GM10248 (cell line): ENCODE measurements at regions not wholly inside any gene's neighbourhood (a gene's known extent, or its start where the extent isn't known, plus 50 kb on each side); places are given as distances from the start of the nearest gene placed in this dataset.

Source experiments
- CTCF ChIA-PET: fragments of 300-600 bp; sonication (Branson Sonifier 250); formaldehyde crosslinking; extraction: SDS; loops from one replicate; lab custom pipeline; 2021; ENCODE audit warnings: antibody characterized with exemption; lab: Yijun Ruan, JAX
- POLR2A ChIA-PET: fragments of 350-650 bp; sonication (Branson Sonifier 250); formaldehyde crosslinking; extraction: SDS; loops from one replicate; lab custom pipeline; 2020; ENCODE audit warnings: antibody characterized with exemption; lab: Yijun Ruan, JAX
- DNase-seq: peaks from one replicate; pipeline ENCODE4 v3.0.0; 2012; ENCODE audit errors: extremely low spot score
- TF ChIP-seq, protein P1 (sequence below): IDR thresholded peaks from 2 replicates; pipeline ENCODE4 v1.5.1; 2012; ENCODE audit warnings: mild to moderate bottlenecking, low read depth; ENCODE audit errors: extremely low read depth, missing control alignments, control extremely low read depth

DNA sequence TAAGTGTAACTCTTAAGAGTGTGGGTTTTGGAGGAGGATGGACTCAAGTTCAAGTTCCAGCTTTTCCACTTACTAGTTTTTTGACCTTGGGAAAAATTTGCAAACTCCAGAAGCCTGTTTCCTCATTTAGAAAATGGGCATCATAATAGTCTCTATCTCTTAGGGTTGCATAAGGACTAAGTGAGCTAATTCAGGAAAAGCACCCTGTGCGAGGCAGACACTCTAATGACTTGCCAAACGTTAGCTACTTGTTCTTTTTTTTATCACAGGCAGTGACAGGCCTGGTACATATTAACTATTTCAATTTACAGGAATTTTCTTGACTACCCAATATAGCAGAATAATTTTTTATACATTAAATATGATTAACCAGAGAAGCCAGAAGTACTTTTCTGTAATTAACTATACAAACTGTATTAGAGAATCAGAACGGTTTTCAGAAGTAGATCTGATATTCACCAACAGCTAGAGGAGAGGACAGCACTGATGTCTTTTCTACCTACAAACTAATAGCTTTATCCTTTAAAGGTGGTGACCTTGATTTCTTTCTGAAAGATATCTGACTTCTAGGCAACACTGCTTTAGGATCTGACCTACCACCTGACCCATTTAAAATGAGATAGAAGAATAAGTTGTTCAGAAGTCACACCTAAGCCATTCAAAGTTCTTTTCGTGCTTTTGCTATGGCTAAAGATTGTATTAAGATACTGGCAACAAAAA is 139.6 kb upstream of the HAND2 start:
- TF ChIP-seq, protein P1, sequence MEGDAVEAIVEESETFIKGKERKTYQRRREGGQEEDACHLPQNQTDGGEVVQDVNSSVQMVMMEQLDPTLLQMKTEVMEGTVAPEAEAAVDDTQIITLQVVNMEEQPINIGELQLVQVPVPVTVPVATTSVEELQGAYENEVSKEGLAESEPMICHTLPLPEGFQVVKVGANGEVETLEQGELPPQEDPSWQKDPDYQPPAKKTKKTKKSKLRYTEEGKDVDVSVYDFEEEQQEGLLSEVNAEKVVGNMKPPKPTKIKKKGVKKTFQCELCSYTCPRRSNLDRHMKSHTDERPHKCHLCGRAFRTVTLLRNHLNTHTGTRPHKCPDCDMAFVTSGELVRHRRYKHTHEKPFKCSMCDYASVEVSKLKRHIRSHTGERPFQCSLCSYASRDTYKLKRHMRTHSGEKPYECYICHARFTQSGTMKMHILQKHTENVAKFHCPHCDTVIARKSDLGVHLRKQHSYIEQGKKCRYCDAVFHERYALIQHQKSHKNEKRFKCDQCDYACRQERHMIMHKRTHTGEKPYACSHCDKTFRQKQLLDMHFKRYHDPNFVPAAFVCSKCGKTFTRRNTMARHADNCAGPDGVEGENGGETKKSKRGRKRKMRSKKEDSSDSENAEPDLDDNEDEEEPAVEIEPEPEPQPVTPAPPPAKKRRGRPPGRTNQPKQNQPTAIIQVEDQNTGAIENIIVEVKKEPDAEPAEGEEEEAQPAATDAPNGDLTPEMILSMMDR = no peak
- no peak for DNase-seq
- CTCF ChIA-PET = interaction anchor here (1.0 kb wide), 1 partner anchor 10 kb away, joined by 4 read pairs; no protein-coding TSS in a partner anchor
- POLR2A ChIA-PET = no interaction called here

DNA sequence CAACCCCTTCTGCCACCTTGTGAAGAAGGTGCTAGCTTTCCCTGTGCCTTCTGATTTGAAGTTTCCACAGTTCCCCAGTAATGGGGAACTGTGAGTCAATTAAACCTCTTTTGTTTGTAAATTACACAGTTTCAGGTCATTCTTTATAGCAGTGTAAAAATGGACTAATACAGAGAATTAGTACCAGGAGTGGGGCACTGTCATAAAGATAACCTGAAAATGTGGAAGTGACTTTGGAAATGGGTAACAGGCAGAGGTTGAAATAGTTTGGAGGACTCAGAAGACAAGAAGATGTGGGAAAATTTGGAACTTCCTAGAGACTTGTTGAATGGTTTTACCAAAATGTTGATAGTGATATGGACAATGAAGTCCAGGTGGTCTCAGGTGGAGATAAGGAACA is 131.0 kb upstream of the HAND2 start:
- no peak for DNase-seq
- TF ChIP-seq, protein P1 = no peak
- POLR2A ChIA-PET = no interaction called here
- CTCF ChIA-PET = interaction anchor here (1.3 kb wide), 1 partner anchor 12 kb away, joined by 3 read pairs; no protein-coding TSS in a partner anchor

DNA sequence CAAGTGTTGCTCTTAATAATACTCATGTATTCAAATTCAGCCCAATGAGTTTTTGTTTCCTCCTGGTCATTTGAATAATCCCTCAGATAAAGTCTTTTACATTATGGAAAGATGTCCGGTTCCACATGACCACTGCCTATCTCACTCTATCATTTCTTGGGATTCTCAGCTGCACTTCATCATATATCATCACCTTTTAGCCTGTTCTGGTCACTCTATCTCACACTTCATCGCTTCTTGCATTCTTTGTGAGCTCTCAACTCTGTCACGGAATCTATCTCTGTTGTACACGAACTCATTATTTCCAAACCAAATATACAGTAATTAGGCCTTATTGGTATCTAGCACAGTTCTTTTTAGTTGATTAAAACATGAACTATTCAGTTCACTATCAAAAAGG is 126.9 kb upstream of the HAND2 start:
- TF ChIP-seq, protein P1 = no peak
- no peak for DNase-seq
- ChIA-PET POLR2A (no interaction called here), CTCF (interaction anchor here (0.8 to 1.2 kb wide), 2 partner anchors 8 to 14 kb away, joined by 3 read pairs; no protein-coding TSS in a partner anchor)

DNA sequence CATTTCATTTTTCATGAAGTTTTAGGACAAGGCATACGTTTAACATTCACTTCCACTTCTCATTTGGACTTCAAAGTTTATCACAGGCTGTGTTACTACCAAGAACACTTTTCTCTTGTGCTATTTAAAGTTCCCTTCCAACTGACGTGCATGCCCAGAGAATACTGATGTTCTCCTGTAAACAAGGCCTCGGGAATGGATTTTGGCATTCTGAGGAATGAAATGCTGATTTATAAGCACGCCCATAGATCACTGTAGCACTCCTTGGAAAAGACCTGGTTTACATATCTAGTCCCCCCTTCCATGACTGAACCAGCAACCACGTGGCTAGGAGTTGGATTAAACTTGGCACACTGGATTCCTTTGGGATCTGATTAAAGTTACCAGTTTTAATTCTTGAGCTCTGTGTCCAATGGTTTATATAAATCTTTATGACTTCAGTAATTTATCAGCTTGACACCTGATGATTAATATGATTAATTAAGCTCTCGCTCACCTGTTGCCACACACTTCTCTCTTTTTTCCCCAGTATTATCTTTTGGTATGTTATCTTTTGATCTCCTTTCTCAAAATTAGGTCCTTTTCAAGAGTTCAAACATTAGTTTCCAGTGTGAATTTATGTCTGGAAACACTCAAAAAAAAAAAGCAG is 122.4 kb upstream of the HAND2 start:
- POLR2A ChIA-PET = no interaction called here
- CTCF ChIA-PET = interaction anchor here (0.7 kb wide), 1 partner anchor 12 kb away, joined by 5 read pairs; no protein-coding TSS in a partner anchor
- TF ChIP-seq, protein P1 = no peak
- no peak for DNase-seq

DNA sequence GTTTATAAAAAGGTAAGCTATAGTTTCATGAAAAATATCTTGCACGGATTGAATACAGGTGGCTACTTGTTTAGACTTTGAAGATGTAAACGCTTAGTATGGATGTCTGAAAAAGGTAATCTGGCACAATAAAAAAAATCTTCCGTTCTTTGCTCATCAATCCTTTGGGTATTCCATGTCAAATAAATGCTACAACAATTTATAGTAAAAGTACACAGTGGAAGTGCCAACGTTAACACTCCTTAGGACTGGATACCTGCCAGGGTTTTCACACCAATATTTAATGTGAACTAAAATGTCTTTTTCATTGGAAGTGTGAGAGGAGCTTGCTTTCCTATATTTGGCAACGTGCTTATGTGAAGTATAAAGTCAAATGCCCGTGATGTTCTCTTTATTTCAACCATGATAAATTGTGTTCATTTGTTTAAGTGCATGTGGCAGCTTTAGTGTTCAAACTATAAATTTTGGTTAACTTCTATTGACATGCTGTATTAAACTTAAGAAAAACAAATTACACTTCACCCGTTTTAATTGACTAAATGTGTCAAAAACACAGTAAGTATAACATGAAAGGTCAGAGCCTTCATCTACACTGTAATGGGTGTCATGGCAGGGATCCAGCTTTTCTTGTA is 121.7 kb upstream of the HAND2 start:
- ChIA-PET POLR2A (no interaction called here), CTCF (no interaction called here)
- no peak for DNase-seq
- TF ChIP-seq, protein P1 = no peak

DNA sequence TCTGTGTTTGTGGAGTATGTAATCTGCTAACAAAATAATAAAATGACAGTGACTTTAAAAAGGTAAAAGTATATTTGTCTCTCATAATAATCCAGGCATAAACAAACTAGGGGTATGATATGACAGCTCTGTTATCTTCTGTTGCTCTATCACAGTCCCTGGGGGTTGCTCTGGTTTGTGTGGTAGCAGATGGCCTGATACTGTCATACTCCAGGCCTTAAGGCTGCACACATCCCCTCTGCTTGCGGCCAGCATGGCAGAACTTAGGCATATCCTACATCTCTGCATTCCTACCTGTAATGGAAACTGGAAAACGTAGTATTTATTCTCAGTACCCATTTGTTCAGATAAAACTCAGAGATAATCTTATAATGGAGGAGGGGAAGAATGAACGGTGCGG is 117.9 kb upstream of the HAND2 start:
- ChIA-PET CTCF (interaction anchor here (1.3 to 1.4 kb wide), 2 partner anchors 10 to 109 kb away, joined by 3 read pairs; no protein-coding TSS in a partner anchor), POLR2A (no interaction called here)
- TF ChIP-seq, protein P1 = no peak
- DNase-seq = no peak
